ENCODE measurements at regions not wholly inside any gene's neighbourhood (a gene's known extent, or its start where the extent isn't known, plus 50 kb on each side); places are given as distances from the start of the nearest gene placed in this dataset.

DNA sequence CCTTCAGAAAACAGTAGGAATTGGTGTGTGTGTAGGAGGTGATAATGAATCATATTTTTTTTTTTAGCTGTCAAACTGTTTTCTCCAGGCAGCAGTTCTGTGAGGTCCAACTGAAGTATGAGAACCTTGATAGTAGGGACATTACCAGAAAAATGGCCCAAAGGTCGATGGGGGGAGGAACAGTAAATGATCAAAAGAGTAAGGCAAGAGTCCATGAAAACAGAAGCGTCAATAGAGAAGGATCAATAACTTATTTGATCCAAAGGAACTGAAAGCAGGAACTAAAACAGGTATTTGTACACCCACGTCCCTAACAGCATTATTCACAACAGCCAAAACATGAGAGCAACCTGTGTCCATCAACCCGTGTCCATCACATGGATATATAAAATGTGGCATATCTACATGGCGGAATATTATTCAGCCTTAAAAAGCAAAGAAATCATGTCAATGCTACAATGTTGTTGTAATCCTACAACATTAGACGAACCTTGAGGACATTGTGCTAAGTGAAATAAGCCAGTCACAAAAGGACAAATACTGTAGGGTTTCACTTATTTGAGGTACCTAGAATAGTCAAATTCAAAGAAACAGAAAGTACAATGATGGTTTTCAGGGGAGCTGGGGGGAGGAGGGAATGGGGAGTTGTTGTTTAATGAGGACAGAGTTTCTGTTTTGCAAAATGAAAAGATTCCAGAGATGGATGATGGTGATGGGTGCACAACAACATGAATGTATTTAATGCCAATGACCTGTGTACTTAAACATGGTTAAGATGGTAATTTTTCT, 214.0 kb upstream of the KLF14 start:
- Mint-ChIP-seq H3K27me3 (ENCODE audit: insufficient read depth, unreplicated experiment) (no peaks in the 10 kb centered on the region), H3K4me1 (ENCODE audit: insufficient read depth, unreplicated experiment) (peaks cover 41% of the 10 kb centered on the region), H3K4me3 (ENCODE audit: unreplicated experiment) (no peak overlapping the region), H3K9me3 (ENCODE audit: unreplicated experiment) (no peaks in the 10 kb centered on the region), H3K36me3 (ENCODE audit: insufficient read depth, unreplicated experiment) (peaks cover 38% of the 10 kb centered on the region), H3K27ac (ENCODE audit: low read depth, unreplicated experiment) (no peak overlapping the region)
- DNase-seq (ENCODE audit: unreplicated experiment), result no peak
- BruUV-seq (replicated peaks), result no TSS peak
- intact Hi-C loops (cut with micrococcal nuclease), result no loop called here
- ChIA-PET POLR2A (interaction anchor here (0.6 to 8.3 kb wide), 12 partner anchors 11 to 91 kb away, joined by 3 to 178 read pairs (median 5); no protein-coding TSS in a partner anchor), CTCF (interaction anchor here (0.6 to 7.6 kb wide), 6 partner anchors 11 to 51 kb away, joined by 3 to 87 read pairs (median 4); no protein-coding TSS in a partner anchor)
- TF ChIP-seq, protein P1, sequence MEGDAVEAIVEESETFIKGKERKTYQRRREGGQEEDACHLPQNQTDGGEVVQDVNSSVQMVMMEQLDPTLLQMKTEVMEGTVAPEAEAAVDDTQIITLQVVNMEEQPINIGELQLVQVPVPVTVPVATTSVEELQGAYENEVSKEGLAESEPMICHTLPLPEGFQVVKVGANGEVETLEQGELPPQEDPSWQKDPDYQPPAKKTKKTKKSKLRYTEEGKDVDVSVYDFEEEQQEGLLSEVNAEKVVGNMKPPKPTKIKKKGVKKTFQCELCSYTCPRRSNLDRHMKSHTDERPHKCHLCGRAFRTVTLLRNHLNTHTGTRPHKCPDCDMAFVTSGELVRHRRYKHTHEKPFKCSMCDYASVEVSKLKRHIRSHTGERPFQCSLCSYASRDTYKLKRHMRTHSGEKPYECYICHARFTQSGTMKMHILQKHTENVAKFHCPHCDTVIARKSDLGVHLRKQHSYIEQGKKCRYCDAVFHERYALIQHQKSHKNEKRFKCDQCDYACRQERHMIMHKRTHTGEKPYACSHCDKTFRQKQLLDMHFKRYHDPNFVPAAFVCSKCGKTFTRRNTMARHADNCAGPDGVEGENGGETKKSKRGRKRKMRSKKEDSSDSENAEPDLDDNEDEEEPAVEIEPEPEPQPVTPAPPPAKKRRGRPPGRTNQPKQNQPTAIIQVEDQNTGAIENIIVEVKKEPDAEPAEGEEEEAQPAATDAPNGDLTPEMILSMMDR (IDR thresholded peaks at IDR 0.05; ENCODE audit: unreplicated experiment), result no peak

DNA sequence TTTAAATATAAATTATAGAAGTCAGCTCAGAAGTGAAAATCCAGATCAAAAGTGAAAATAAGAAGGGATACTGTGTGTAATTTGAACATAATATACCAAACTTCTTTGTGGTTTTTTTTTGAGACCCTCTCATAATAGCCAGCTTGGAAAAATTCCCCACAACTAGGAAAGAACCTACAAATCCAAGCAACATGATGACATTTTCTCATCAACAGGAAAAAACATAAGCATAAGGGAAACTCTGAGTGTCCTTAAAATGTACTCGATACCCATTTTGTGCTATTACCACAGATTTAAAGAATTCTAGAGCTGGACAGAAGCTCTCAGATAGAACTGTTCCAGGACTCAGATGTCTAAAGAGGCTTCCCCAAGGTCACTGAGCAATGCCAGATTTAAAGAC, 214.8 kb upstream of the KLF14 start:
- Mint-ChIP-seq H3K4me1 (ENCODE audit: insufficient read depth, unreplicated experiment) (peaks cover 44% of the 10 kb centered on the region), H3K36me3 (ENCODE audit: insufficient read depth, unreplicated experiment) (peaks cover 29% of the 10 kb centered on the region), H3K27ac (ENCODE audit: low read depth, unreplicated experiment) (no peak overlapping the region), H3K4me3 (ENCODE audit: unreplicated experiment) (no peak overlapping the region), H3K9me3 (ENCODE audit: unreplicated experiment) (no peaks in the 10 kb centered on the region), H3K27me3 (ENCODE audit: insufficient read depth, unreplicated experiment) (no peaks in the 10 kb centered on the region)
- ChIA-PET POLR2A (interaction anchor here (0.6 to 8.3 kb wide), 4 partner anchors 10 to 81 kb away, joined by 3 to 178 read pairs (median 8); no protein-coding TSS in a partner anchor), CTCF (interaction anchor here (2.1 to 7.6 kb wide), 2 partner anchors 10 to 52 kb away, joined by 5 to 87 read pairs; no protein-coding TSS in a partner anchor)
- no TSS peak for BruUV-seq (replicated peaks)
- intact Hi-C loops (cut with micrococcal nuclease), result no loop called here
- no peak for DNase-seq (ENCODE audit: unreplicated experiment)
- TF ChIP-seq, protein P1 (IDR thresholded peaks at IDR 0.05; ENCODE audit: unreplicated experiment), result no peak

DNA sequence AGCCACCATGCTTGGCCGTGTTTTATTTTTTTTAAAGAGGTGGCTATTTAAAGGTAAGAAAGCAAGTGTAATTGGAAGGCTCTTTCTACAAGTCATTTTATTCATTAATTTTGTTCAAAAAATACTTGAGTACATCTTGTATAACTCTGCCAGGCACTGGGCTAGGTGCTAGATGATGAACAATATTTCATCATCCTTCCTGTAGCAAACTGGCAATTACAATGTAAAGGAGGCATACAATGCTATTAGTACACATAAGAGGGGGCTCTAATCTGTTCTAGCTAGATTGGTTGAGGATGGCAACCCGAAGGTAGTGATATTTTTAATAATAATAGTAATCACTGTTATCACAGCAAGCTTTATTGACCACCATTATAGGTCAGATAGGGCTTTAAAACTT, 215.5 kb upstream of the KLF14 start:
- no TSS peak for BruUV-seq (replicated peaks)
- ChIA-PET CTCF (interaction anchor here (1.1 to 7.6 kb wide), 3 partner anchors 9 to 54 kb away, joined by 3 to 87 read pairs (median 5); no protein-coding TSS in a partner anchor), POLR2A (interaction anchor here (1.1 to 8.3 kb wide), 3 partner anchors 9 to 63 kb away, joined by 3 to 178 read pairs (median 11); no protein-coding TSS in a partner anchor)
- H3K36me3 Mint-ChIP-seq (ENCODE audit: insufficient read depth, unreplicated experiment), result peaks cover 24% of the 10 kb centered on the region
- no peaks in the 10 kb centered on the region for H3K27me3 Mint-ChIP-seq (ENCODE audit: insufficient read depth, unreplicated experiment)
- peaks cover 47% of the 10 kb centered on the region for H3K4me1 Mint-ChIP-seq (ENCODE audit: insufficient read depth, unreplicated experiment)
- H3K27ac Mint-ChIP-seq (ENCODE audit: low read depth, unreplicated experiment), result no peak overlapping the region
- intact Hi-C loops (cut with micrococcal nuclease), result no loop called here
- DNase-seq (ENCODE audit: unreplicated experiment), result no peak
- no peaks in the 10 kb centered on the region for H3K9me3 Mint-ChIP-seq (ENCODE audit: unreplicated experiment)
- TF ChIP-seq, protein P1 (IDR thresholded peaks at IDR 0.05; ENCODE audit: unreplicated experiment), result no peak
- no peak overlapping the region for H3K4me3 Mint-ChIP-seq (ENCODE audit: unreplicated experiment)

- H3K9me3 Mint-ChIP-seq (ENCODE audit: unreplicated experiment), result no peaks in the 10 kb centered on the region
- ChIA-PET POLR2A (interaction anchor here (1.1 to 8.3 kb wide), 3 partner anchors 9 to 63 kb away, joined by 3 to 178 read pairs (median 11); no protein-coding TSS in a partner anchor), CTCF (interaction anchor here (1.1 to 7.6 kb wide), 3 partner anchors 9 to 55 kb away, joined by 3 to 87 read pairs (median 5); no protein-coding TSS in a partner anchor)
- H3K36me3 Mint-ChIP-seq (ENCODE audit: insufficient read depth, unreplicated experiment), result peaks cover 20% of the 10 kb centered on the region
- DNase-seq (ENCODE audit: unreplicated experiment), result no peak
- no peak overlapping the region for H3K4me3 Mint-ChIP-seq (ENCODE audit: unreplicated experiment)
- TF ChIP-seq, protein P1 (IDR thresholded peaks at IDR 0.05; ENCODE audit: unreplicated experiment), result no peak
- no peak overlapping the region for H3K27ac Mint-ChIP-seq (ENCODE audit: low read depth, unreplicated experiment)
- intact Hi-C loops (cut with micrococcal nuclease), result no loop called here
- BruUV-seq (replicated peaks), result no TSS peak
- peaks cover 48% of the 10 kb centered on the region for H3K4me1 Mint-ChIP-seq (ENCODE audit: insufficient read depth, unreplicated experiment)
- no peaks in the 10 kb centered on the region for H3K27me3 Mint-ChIP-seq (ENCODE audit: insufficient read depth, unreplicated experiment)
Measured at GRCh38 chr7:130950054-130950453, 216.0 kb upstream of the KLF14 start.
